ENCODE measurements at regions not wholly inside any gene's neighbourhood (a gene's known extent, or its start where the extent isn't known, plus 50 kb on each side); places are given as distances from the start of the nearest gene placed in this dataset.

DNA sequence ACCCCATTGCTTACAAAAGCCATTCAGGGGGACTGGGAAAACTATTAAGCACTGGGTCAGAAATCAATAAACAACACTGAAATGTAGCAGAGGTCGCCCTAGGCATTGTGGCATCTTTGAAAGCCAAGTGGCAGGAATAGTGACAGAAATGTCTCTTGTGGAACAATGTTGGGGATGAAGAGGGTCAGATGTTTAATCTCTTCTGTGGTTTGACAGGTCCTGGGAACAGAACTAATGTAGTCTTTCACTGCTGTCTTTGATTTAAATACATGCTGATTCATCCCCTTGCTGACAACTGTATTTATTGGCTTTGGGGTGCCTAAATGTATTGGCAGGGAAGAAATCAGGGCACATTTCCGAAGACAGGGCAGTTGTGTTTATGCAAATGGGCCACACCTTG, 194.8 kb downstream of the ATG4C start:
- Histone ChIP-seq H2AFZ (ENCODE audit: low read depth, low read length) (no peak overlapping the region), H3K9me2 (ENCODE audit: insufficient read depth, low read length) (no peaks in the 10 kb centered on the region), H3K27ac (ENCODE audit: low read length) (no peak overlapping the region), H3K36me3 (ENCODE audit: insufficient read depth, low read length) (no peaks in the 10 kb centered on the region), H3K4me2 (ENCODE audit: low read length) (no peak overlapping the region), H3K4me3 (ENCODE audit: low read length) (no peak overlapping the region), H3F3A (ENCODE audit: insufficient read depth, low read length, poor library complexity, severe bottlenecking) (no peaks in the 10 kb centered on the region), H4K20me1 (ENCODE audit: insufficient read depth) (no peaks in the 10 kb centered on the region), H3K9ac (ENCODE audit: low read length) (no peak overlapping the region), H3K9me3 (ENCODE audit: low read length) (no peaks in the 10 kb centered on the region), H3K79me2 (replicated peaks; ENCODE audit: insufficient read depth, low read length) (no peaks in the 10 kb centered on the region), H3K27me3 (ENCODE audit: insufficient read depth, low read depth, low read length) (no peaks in the 10 kb centered on the region)
- TF ChIP-seq, protein P1, sequence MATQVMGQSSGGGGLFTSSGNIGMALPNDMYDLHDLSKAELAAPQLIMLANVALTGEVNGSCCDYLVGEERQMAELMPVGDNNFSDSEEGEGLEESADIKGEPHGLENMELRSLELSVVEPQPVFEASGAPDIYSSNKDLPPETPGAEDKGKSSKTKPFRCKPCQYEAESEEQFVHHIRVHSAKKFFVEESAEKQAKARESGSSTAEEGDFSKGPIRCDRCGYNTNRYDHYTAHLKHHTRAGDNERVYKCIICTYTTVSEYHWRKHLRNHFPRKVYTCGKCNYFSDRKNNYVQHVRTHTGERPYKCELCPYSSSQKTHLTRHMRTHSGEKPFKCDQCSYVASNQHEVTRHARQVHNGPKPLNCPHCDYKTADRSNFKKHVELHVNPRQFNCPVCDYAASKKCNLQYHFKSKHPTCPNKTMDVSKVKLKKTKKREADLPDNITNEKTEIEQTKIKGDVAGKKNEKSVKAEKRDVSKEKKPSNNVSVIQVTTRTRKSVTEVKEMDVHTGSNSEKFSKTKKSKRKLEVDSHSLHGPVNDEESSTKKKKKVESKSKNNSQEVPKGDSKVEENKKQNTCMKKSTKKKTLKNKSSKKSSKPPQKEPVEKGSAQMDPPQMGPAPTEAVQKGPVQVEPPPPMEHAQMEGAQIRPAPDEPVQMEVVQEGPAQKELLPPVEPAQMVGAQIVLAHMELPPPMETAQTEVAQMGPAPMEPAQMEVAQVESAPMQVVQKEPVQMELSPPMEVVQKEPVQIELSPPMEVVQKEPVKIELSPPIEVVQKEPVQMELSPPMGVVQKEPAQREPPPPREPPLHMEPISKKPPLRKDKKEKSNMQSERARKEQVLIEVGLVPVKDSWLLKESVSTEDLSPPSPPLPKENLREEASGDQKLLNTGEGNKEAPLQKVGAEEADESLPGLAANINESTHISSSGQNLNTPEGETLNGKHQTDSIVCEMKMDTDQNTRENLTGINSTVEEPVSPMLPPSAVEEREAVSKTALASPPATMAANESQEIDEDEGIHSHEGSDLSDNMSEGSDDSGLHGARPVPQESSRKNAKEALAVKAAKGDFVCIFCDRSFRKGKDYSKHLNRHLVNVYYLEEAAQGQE (IDR thresholded peaks at IDR 0.05; ENCODE audit: borderline replicate concordance), result no peak
- TF ChIP-seq RAD21 (conservative IDR thresholded peaks at IDR 0.05) (no peak), TAF1 (IDR thresholded peaks at IDR 0.05; ENCODE audit: low read depth) (no peak), POLR2AphosphoS5 (IDR thresholded peaks at IDR 0.05) (no peak), EP300 (conservative IDR thresholded peaks at IDR 0.05; ENCODE audit: poor library complexity, severe bottlenecking) (no peak), MXI1 (conservative IDR thresholded peaks at IDR 0.05; ENCODE audit: poor library complexity, severe bottlenecking) (no peak), EZH2 (IDR thresholded peaks at IDR 0.05; ENCODE audit: borderline replicate concordance, insufficient read depth, low read length, poor library complexity, severe bottlenecking) (no peak), SMC3 (conservative IDR thresholded peaks at IDR 0.05; ENCODE audit: poor library complexity) (no peak)
- TF ChIP-seq, protein P2, sequence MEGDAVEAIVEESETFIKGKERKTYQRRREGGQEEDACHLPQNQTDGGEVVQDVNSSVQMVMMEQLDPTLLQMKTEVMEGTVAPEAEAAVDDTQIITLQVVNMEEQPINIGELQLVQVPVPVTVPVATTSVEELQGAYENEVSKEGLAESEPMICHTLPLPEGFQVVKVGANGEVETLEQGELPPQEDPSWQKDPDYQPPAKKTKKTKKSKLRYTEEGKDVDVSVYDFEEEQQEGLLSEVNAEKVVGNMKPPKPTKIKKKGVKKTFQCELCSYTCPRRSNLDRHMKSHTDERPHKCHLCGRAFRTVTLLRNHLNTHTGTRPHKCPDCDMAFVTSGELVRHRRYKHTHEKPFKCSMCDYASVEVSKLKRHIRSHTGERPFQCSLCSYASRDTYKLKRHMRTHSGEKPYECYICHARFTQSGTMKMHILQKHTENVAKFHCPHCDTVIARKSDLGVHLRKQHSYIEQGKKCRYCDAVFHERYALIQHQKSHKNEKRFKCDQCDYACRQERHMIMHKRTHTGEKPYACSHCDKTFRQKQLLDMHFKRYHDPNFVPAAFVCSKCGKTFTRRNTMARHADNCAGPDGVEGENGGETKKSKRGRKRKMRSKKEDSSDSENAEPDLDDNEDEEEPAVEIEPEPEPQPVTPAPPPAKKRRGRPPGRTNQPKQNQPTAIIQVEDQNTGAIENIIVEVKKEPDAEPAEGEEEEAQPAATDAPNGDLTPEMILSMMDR (IDR thresholded peaks at IDR 0.05; ENCODE audit: poor library complexity, severe bottlenecking), result no peak

DNA sequence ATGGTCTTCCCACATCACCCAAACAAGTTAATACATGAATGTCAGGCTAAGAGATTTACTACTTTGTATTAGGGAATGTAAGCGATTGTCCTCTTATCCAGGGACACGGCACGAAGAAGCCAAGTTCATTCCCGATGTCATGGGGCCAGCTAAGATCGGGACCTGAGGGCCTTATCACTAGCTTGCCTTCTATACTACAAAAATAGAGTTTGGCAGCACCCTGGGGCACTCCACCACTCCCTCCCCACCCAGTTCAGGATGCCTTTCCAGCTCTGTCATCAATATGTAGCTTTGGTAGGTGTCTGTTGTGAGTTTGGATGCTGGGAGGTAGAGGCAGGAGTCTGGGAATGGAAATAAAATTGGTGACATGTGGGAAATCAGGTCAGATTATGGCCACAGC, 197.5 kb downstream of the ATG4C start:
- no peaks in the 10 kb centered on the region for H3K9me3 ChIP-seq (ENCODE audit: low read length)
- H3K4me3 ChIP-seq (ENCODE audit: low read length), result no peak overlapping the region
- no peak overlapping the region for H3K4me2 ChIP-seq (ENCODE audit: low read length)
- H2AFZ ChIP-seq (ENCODE audit: low read depth, low read length), result no peak overlapping the region
- TF ChIP-seq POLR2AphosphoS5 (IDR thresholded peaks at IDR 0.05) (no peak), SMC3 (conservative IDR thresholded peaks at IDR 0.05; ENCODE audit: poor library complexity) (no peak), MXI1 (conservative IDR thresholded peaks at IDR 0.05; ENCODE audit: poor library complexity, severe bottlenecking) (no peak), TAF1 (IDR thresholded peaks at IDR 0.05; ENCODE audit: low read depth) (no peak), RAD21 (conservative IDR thresholded peaks at IDR 0.05) (no peak), EZH2 (IDR thresholded peaks at IDR 0.05; ENCODE audit: borderline replicate concordance, insufficient read depth, low read length, poor library complexity, severe bottlenecking) (no peak), EP300 (conservative IDR thresholded peaks at IDR 0.05; ENCODE audit: poor library complexity, severe bottlenecking) (no peak)
- TF ChIP-seq, protein P2 (IDR thresholded peaks at IDR 0.05; ENCODE audit: poor library complexity, severe bottlenecking), result no peak
- TF ChIP-seq, protein P1 (IDR thresholded peaks at IDR 0.05; ENCODE audit: borderline replicate concordance), result no peak
- H3K79me2 ChIP-seq (replicated peaks; ENCODE audit: insufficient read depth, low read length), result no peaks in the 10 kb centered on the region
- H3K27me3 ChIP-seq (ENCODE audit: insufficient read depth, low read depth, low read length), result no peaks in the 10 kb centered on the region
- H3F3A ChIP-seq (ENCODE audit: insufficient read depth, low read length, poor library complexity, severe bottlenecking), result no peaks in the 10 kb centered on the region
- no peak overlapping the region for H3K27ac ChIP-seq (ENCODE audit: low read length)
- no peaks in the 10 kb centered on the region for H3K9me2 ChIP-seq (ENCODE audit: insufficient read depth, low read length)
- no peak overlapping the region for H3K9ac ChIP-seq (ENCODE audit: low read length)
- no peaks in the 10 kb centered on the region for H4K20me1 ChIP-seq (ENCODE audit: insufficient read depth)
- H3K36me3 ChIP-seq (ENCODE audit: insufficient read depth, low read length), result no peaks in the 10 kb centered on the region

All from neural cell (in vitro differentiated cells).